GM19025 (cell line): ENCODE measurements at regions not wholly inside any gene's neighbourhood (a gene's known extent, or its start where the extent isn't known, plus 50 kb on each side); places are given as distances from the start of the nearest gene placed in this dataset.

Experiments
- ATAC-seq: cut with Tn5 transposase; IDR thresholded peaks from one replicate; pipeline ENCODE4 v1.9.1; 2021; ENCODE audit warnings: mild to moderate bottlenecking, low read depth, moderate library complexity; ENCODE audit not compliant: unreplicated experiment

DNA sequence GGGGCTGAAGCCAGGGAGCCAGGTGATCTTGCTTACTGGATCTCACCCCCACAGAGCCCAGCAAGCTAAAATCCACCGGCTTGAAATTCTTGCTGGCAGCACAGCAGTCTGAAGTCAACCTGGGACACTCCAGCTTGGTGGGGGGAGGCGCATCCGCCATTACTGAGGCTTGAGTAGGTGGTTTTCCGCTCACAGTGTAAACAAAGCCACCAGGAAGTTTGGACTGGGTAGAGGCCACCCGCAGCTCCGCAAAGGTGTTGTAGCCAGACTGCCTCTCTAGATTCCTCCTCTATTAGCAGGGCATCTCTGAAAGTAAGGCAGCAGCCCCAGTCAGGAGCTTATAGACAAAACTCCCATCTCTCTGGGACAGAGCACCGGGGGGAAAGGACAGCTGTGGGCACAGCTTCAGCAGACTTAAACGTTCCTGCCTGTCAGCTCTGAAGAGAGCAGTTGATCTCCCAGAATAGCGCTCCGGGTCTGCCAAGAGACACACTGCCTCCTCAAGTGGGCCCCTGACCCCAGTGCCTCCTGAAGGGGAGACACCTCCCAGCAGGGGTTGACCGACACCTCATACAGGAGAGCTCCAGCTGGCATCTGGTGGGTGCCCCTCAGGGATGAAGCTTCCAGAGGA is 206.3 kb upstream of the KHDRBS2 start:
- ATAC-seq, result no peak

GRCh38 chr6:62480544-62480943 is 194.5 kb upstream of the KHDRBS2 start:
- ATAC-seq, result no peak

GRCh38 chr6:62479697-62480220 is 193.7 kb upstream of the KHDRBS2 start:
- no peak for ATAC-seq

GRCh38 chr6:62474793-62475192 is 188.8 kb upstream of the KHDRBS2 start:
- ATAC-seq, result no peak

DNA sequence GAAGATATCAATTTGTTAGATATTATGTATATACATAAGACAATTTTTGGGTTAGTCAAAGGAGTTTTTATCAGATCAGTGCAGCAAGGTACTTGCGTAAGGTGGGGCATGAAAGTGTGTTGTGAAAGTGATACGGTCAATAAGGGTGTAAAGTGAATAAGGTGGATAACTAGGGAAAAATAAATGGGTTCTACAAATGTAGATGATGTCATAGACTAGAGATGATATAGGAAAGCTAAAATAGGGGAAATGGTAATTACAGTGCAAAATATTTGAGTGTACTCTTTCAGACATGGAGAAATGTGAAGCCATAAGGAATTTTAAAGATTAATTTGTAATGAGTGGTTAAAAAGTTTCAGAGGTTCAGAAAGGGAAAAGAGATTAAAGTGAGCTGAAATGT is 180.6 kb upstream of the KHDRBS2 start:
- no peak for ATAC-seq

- no peak for ATAC-seq
Measured at GRCh38 chr6:62465206-62465605, 179.2 kb upstream of the KHDRBS2 start.

- ATAC-seq, result no peak
Measured at GRCh38 chr6:62452586-62452985, 166.6 kb upstream of the KHDRBS2 start.

GRCh38 chr6:62446647-62447316 is 160.8 kb upstream of the KHDRBS2 start:
- ATAC-seq, result no peak

- ATAC-seq, result no peak
Measured at GRCh38 chr6:62445521-62445920, 159.5 kb upstream of the KHDRBS2 start.

DNA sequence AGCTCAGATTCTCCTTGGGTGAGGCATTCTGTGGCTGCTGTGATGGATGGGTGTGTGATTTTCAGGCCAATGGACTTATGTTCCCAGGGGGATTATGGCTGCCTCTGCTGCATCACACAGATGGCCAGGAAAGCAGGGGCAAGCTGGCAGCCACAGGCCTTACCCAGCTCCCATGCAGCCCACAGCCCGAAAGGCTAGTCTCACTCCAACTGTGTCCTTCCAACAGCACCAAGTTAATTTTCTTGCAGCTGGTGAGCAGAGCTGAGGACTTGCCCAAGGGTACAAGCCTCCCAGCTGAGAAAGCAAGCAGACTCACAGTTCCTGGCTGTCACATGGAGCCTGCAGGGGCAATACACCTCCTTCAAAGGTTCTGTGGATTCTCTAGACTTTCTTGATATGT is 155.2 kb upstream of the KHDRBS2 start:
- no peak for ATAC-seq

DNA sequence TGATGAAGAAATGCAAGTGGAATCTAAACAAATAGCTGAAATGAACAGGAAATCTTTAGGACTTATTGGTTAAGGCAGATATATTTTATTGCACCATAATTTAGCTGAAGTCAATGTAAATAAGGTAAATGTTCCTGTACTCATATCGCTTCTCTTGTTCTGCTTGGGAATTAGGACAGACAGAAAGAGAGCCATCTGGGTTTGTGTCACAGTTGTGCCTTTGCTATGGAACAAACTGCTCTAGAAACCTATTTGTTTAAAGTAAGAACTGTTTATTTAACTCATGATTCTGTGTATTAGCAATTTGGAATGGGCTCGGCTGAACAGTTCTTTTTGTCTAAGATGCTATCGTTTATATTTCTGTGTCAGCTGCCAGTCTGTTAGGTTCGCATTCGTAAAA is 143.8 kb upstream of the KHDRBS2 start:
- ATAC-seq, result no peak

DNA sequence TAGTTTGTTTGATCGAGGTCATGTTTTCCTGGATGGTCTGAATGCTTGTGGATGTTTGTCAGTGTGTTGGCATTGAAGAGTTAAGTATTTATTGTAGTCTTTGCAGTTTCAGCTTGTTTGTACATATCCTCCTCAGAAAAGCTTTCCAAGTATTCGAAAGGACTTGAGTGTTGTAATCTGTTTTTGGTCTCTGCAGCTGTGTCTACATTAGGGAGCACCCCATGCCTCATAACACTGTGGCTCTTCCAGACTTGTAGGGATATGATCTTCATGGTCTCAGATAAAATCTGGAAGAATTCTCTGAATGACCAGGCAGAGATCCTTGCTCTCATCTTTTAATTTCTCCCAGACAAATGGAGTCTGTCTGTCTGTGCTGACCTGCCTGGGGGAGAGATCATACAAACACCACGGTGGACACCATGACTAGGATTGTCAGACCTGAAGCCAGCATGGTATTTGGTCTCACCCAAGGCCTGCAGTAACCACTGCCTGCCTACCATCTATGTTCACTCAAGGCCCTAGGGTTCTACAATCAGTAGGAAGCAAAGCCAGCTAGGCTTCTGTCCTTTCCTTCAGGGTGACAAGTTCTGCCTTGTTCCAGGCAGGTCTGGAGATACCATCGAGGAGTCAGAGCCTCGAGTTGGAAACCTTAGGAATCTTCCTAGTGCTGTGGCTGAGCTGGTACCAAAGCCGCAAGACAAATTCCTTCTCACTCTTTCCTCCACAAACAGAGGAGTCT is 114.7 kb upstream of the KHDRBS2 start:
- no peak for ATAC-seq

- no peak for ATAC-seq
Measured at GRCh38 chr6:62393608-62394007, 107.6 kb upstream of the KHDRBS2 start.

GRCh38 chr6:62392291-62392690 is 106.3 kb upstream of the KHDRBS2 start:
- ATAC-seq, result no peak

GRCh38 chr6:62391358-62391757 is 105.3 kb upstream of the KHDRBS2 start:
- no peak for ATAC-seq

- ATAC-seq, result no peak
Measured at GRCh38 chr6:62390401-62390800, 104.4 kb upstream of the KHDRBS2 start.

DNA sequence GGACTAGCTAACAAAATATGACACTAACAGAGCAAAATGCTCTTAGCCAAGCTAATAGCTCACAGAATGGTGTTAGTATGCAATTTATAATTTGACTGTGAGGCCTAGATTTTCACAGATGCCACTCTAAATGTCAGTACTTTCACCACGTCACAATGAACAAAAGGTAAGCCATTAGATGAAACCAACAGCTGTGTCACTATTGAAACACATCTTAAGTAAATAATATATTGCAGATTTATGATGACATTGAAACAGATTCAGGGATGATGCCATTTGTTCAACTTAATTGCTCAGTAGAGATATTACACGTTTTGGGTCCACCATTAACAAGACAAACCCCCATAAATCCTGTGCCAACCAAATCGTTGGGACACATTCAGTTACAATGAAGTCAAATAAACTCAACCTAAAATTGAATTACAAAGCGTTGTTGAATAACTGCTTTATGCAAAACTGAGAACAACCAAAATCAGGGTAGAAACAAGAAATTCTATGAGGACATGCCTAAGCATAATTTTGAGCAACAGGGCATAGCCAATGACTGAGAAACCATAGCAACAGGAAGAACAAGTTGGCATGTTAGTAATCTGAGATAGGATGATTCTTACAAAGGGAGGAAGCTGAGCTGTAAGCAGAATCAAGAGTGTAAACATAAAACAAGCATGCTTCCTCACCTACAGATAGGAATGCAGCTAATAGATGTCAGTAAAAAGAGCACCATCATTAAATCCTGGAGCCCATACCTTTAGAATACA is 85.6 kb upstream of the KHDRBS2 start:
- no peak for ATAC-seq

DNA sequence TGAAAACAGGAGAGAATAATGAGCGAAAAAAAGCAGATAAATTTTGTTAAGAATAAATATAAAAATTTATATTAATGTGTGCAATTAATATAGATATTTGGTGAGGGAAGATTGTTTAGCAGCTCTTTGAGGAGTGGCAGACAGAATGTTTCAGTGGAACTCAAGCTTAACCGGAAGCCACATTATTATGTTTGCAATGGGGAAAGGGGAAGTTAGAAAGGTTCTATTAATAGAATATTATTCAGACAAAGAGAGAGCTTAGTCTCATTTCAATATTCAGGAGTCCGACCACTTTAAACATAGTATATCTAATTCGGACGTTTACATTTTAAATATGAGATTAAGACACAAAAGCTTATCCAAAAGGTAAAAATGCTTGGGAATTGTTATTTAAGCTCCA is 81.6 kb upstream of the KHDRBS2 start:
- no peak for ATAC-seq

DNA sequence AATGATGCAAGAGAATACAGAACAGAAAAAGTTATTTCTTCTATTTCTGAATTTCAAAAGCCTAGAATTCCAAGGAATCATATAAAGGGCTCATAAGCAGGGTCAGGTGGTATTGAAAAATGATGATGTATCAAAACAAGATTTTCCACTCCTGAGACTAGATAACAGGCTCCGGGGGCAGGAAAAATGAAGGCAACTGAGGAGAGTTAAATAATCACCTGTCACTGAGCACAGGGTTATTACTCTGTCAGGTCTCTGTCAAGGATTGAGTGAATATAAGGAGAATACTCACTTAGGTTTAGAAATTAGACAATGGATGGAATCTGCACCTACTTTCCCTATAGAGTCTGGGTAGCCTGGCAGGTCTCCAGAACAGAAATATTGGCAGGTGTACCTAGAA is 76.1 kb upstream of the KHDRBS2 start:
- ATAC-seq, result no peak

- ATAC-seq, result no peak
Measured at GRCh38 chr6:62357835-62358234, 71.8 kb upstream of the KHDRBS2 start.

DNA sequence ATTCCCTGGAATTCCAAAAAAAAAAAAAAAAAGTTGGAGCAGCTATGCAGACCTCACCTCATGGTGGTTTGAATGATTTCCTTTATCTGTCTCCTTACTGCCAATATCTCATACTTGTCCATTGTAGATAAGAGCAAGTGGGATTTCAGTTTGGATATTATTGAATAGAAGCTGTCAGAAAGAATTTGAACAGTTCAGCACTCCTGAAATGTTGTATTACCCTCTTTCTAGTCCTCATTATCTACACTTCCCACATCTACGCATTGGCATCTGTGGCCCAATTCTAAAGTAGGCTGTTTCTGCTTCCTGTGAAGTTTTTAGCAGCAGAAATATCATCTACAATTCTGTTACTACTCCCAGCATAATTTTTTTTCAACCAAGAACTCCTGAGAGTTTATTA is 68.2 kb upstream of the KHDRBS2 start:
- no peak for ATAC-seq
